ENCODE measurements at regions not wholly inside any gene's neighbourhood (a gene's known extent, or its start where the extent isn't known, plus 50 kb on each side); places are given as distances from the start of the nearest gene placed in this dataset.

- Histone ChIP-seq H3K27ac (ENCODE audit: low read depth in 1 of 2, low read length in 2 of 2) (no peak overlapping the region), H3K36me3 (ENCODE audit: control insufficient read depth in 4 of 4, insufficient read depth in 3 of 4, low read depth in 1 of 4, low read length in 3 of 4) (no peaks in the 10 kb centered on the region), H3K4me1 (ENCODE audit: control insufficient read depth in 4 of 4, insufficient read depth in 4 of 4, low read length in 3 of 4) (no peaks in the 10 kb centered on the region), H3K4me3 (ENCODE audit: low read depth in 1 of 3, low read length in 3 of 3) (no peak overlapping the region), H3K9me3 (ENCODE audit: control insufficient read depth in 4 of 4, low read length in 3 of 4) (peaks cover 0 to 5% (median under 1%) of the 10 kb centered on the region in 4 donors), H3K9ac (ENCODE audit: low read depth in 1 of 2, low read length in 2 of 2) (no peak overlapping the region), H3K27me3 (ENCODE audit: control insufficient read depth in 4 of 4, insufficient read depth in 4 of 4, low read length in 3 of 4) (no peaks in the 10 kb centered on the region)
- TF ChIP-seq RAD21 (IDR thresholded peaks at IDR 0.05) (peak in 1 of 2 donors; percentile 12), GABPA (IDR thresholded peaks at IDR 0.05 in 1 of 2, conservative IDR thresholded peaks at IDR 0.05 in 1 of 2) (no peak)
- 60% methylated on average over 2 of the region's 2 CpGs for WGBS
- DNase-seq (ENCODE audit: low spot score), result no peak
These were observed 166.7 kb downstream of the ST6GAL2 start for GRCh38 chr2:106719222-106719621.

DNA sequence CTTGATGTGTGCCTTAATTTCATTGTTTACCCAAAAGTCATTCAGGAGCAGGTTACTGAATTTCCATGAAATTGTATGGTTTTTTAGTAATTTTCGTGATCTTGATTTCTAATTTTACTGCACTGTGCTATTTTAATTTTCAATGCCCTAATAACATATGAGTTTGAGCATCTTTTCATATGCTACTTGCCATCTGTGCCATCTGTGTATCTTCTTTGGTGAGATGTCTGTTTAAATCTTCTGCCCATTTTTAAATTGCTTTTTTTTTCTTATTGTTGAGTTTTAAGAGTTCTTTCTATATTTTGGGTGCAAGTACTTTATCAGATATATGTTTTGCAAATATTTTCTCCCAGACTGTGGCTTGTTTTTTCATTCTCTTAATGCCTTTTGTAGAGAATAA is 165.9 kb downstream of the ST6GAL2 start:
- WGBS, result 48% methylated on average over 1 of the region's 1 CpG
- Histone ChIP-seq H3K9ac (ENCODE audit: low read depth in 1 of 2, low read length in 2 of 2) (no peak overlapping the region), H3K27ac (ENCODE audit: low read depth in 1 of 2, low read length in 2 of 2) (no peak overlapping the region), H3K4me3 (ENCODE audit: low read depth in 1 of 3, low read length in 3 of 3) (no peak overlapping the region), H3K36me3 (ENCODE audit: control insufficient read depth in 4 of 4, insufficient read depth in 3 of 4, low read depth in 1 of 4, low read length in 3 of 4) (no peaks in the 10 kb centered on the region), H3K27me3 (ENCODE audit: control insufficient read depth in 4 of 4, insufficient read depth in 4 of 4, low read length in 3 of 4) (no peaks in the 10 kb centered on the region), H3K4me1 (ENCODE audit: control insufficient read depth in 4 of 4, insufficient read depth in 4 of 4, low read length in 3 of 4) (no peaks in the 10 kb centered on the region), H3K9me3 (ENCODE audit: control insufficient read depth in 4 of 4, low read length in 3 of 4) (peaks cover 0 to 5% (median under 1%) of the 10 kb centered on the region in 4 donors)
- TF ChIP-seq EGR1 (IDR thresholded peaks at IDR 0.05; ENCODE audit: low read depth in 2 of 2), result no peak
- TF ChIP-seq RAD21 (IDR thresholded peaks at IDR 0.05), result no peak
- TF ChIP-seq SP1 (IDR thresholded peaks at IDR 0.05), result no peak
- no peak for TF ChIP-seq NR2F2 (IDR thresholded peaks at IDR 0.05)
- TF ChIP-seq FOXA2 (IDR thresholded peaks at IDR 0.05), result no peak
- TF ChIP-seq JUND (IDR thresholded peaks at IDR 0.05), result no peak
- TF ChIP-seq TAF1 (conservative IDR thresholded peaks at IDR 0.05), result no peak
- no peak for TF ChIP-seq YY1 (IDR thresholded peaks at IDR 0.05)
- no peak for TF ChIP-seq MAX (IDR thresholded peaks at IDR 0.05)
- no peak for TF ChIP-seq RXRA (IDR thresholded peaks at IDR 0.05)
- TF ChIP-seq ZBTB33 (IDR thresholded peaks at IDR 0.05), result no peak
- TF ChIP-seq, protein P1, sequence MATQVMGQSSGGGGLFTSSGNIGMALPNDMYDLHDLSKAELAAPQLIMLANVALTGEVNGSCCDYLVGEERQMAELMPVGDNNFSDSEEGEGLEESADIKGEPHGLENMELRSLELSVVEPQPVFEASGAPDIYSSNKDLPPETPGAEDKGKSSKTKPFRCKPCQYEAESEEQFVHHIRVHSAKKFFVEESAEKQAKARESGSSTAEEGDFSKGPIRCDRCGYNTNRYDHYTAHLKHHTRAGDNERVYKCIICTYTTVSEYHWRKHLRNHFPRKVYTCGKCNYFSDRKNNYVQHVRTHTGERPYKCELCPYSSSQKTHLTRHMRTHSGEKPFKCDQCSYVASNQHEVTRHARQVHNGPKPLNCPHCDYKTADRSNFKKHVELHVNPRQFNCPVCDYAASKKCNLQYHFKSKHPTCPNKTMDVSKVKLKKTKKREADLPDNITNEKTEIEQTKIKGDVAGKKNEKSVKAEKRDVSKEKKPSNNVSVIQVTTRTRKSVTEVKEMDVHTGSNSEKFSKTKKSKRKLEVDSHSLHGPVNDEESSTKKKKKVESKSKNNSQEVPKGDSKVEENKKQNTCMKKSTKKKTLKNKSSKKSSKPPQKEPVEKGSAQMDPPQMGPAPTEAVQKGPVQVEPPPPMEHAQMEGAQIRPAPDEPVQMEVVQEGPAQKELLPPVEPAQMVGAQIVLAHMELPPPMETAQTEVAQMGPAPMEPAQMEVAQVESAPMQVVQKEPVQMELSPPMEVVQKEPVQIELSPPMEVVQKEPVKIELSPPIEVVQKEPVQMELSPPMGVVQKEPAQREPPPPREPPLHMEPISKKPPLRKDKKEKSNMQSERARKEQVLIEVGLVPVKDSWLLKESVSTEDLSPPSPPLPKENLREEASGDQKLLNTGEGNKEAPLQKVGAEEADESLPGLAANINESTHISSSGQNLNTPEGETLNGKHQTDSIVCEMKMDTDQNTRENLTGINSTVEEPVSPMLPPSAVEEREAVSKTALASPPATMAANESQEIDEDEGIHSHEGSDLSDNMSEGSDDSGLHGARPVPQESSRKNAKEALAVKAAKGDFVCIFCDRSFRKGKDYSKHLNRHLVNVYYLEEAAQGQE (IDR thresholded peaks at IDR 0.05), result no peak
- no peak for TF ChIP-seq HNF4G (IDR thresholded peaks at IDR 0.05)
- TF ChIP-seq, protein P2, sequence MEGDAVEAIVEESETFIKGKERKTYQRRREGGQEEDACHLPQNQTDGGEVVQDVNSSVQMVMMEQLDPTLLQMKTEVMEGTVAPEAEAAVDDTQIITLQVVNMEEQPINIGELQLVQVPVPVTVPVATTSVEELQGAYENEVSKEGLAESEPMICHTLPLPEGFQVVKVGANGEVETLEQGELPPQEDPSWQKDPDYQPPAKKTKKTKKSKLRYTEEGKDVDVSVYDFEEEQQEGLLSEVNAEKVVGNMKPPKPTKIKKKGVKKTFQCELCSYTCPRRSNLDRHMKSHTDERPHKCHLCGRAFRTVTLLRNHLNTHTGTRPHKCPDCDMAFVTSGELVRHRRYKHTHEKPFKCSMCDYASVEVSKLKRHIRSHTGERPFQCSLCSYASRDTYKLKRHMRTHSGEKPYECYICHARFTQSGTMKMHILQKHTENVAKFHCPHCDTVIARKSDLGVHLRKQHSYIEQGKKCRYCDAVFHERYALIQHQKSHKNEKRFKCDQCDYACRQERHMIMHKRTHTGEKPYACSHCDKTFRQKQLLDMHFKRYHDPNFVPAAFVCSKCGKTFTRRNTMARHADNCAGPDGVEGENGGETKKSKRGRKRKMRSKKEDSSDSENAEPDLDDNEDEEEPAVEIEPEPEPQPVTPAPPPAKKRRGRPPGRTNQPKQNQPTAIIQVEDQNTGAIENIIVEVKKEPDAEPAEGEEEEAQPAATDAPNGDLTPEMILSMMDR (IDR thresholded peaks at IDR 0.05; ENCODE audit: low read depth, low read length, missing input control), result no peak
- no peak for TF ChIP-seq FOXA1 (IDR thresholded peaks at IDR 0.05)
- no peak for TF ChIP-seq HNF4A (conservative IDR thresholded peaks at IDR 0.05)
- DNase-seq (ENCODE audit: low spot score), result no peak

Data from liver (tissue), 8 donors.